WTC11 (cell line): ENCODE measurements at regions not wholly inside any gene's neighbourhood (a gene's known extent, or its start where the extent isn't known, plus 50 kb on each side); places are given as distances from the start of the nearest gene placed in this dataset.

Experiments used
- AFF4 ChIP-seq: sonication (generic); formaldehyde crosslinking; IDR thresholded peaks from 2 replicates; pipeline ENCODE4 v1.8.1; 2023; ENCODE audit warnings: mild to moderate bottlenecking, missing genetic modification reagents, borderline replicate concordance
- ATF2 ChIP-seq: sonication (generic); formaldehyde crosslinking; IDR thresholded peaks from 2 replicates; pipeline ENCODE4 v1.8.1; 2022; ENCODE audit warnings: low read depth, missing genetic modification reagents, borderline replicate concordance
- ATF3 ChIP-seq: sonication (generic); formaldehyde crosslinking; conservative IDR thresholded peaks from 2 replicates; pipeline ENCODE4 v1.8.1; 2022; ENCODE audit warnings: mild to moderate bottlenecking, missing genetic modification reagents
- CREM ChIP-seq: sonication (generic); formaldehyde crosslinking; IDR thresholded peaks from 2 replicates; pipeline ENCODE4 v1.8.1; 2022; ENCODE audit warnings: mild to moderate bottlenecking, missing genetic modification reagents, moderate library complexity
- CTCF ChIP-seq: fragments of 200-600 bp; IDR thresholded peaks from 2 replicates; pipeline ENCODE4 v1.8.0; 2022; ENCODE audit warnings: antibody characterized with exemption
- HMGXB4 ChIP-seq: sonication (generic); formaldehyde crosslinking; IDR thresholded peaks from 2 replicates; pipeline ENCODE4 v1.8.1; 2023; ENCODE audit warnings: mild to moderate bottlenecking, moderate library complexity, missing genetic modification reagents
- MYBL2 ChIP-seq: sonication (generic); formaldehyde crosslinking; IDR thresholded peaks from 2 replicates; pipeline ENCODE4 v1.8.1; 2023; ENCODE audit warnings: mild to moderate bottlenecking, moderate library complexity, missing genetic modification reagents
- TCF7 ChIP-seq: sonication (generic); formaldehyde crosslinking; IDR thresholded peaks from 2 replicates; pipeline ENCODE4 v1.8.0; 2022; ENCODE audit warnings: mild to moderate bottlenecking, low read depth, missing genetic modification reagents, moderate library complexity
- TP53 ChIP-seq: sonication (generic); formaldehyde crosslinking; IDR thresholded peaks from 2 replicates; pipeline ENCODE4 v1.8.1; 2023; ENCODE audit warnings: mild to moderate bottlenecking, missing genetic modification reagents
- ZMAT4 ChIP-seq: fragments of 250-450 bp; sonication (Bioruptor Pico); IDR thresholded peaks from 2 replicates; pipeline ENCODE4 v1.9.0; 2021; ENCODE audit warnings: mild to moderate bottlenecking
- ZNF317 ChIP-seq: sonication (generic); formaldehyde crosslinking; IDR thresholded peaks from 2 replicates; pipeline ENCODE4 v1.8.1; 2023; ENCODE audit warnings: low read depth, mild to moderate bottlenecking, moderate library complexity, missing genetic modification reagents, borderline replicate concordance
- ZNF512 ChIP-seq: sonication (generic); formaldehyde crosslinking; IDR thresholded peaks from 2 replicates; pipeline ENCODE4 v1.8.1; 2022; ENCODE audit warnings: missing genetic modification reagents, borderline replicate concordance

GRCh38 chr1:177648138-177648537 lies 321.7 kb downstream of the SEC16B start:
- TF ChIP-seq CTCF (no peak), ATF2 (no peak), AFF4 (CRISPR knock-in tag) (no peak), ZNF317 (CRISPR knock-in tag) (no peak), ATF3 (CRISPR knock-in tag) (no peak), TCF7 (CRISPR knock-in tag) (no peak), HMGXB4 (CRISPR knock-in tag) (no peak), CREM (CRISPR knock-in tag) (no peak), ZNF512 (CRISPR knock-in tag) (no peak), TP53 (no peak), ZMAT4 (no peak), MYBL2 (CRISPR knock-in tag) (no peak)
